Activated T-helper 1 cell treated with anti-CD3 and anti-CD28 coated beads, Interleukin-12 subunit alpha, Interleukin-12 subunit beta, Interleukin-2, Interleukin-4 antibody, amounts not matched to agents 30 ng/mL and 10 ng/mL and 1 ng/mL, durations not matched to agents 14 hours and 24 hours and 36 hours (primary cell): ENCODE measurements at regions not wholly inside any gene's neighbourhood (a gene's known extent, or its start where the extent isn't known, plus 50 kb on each side); places are given as distances from the start of the nearest gene placed in this dataset.
"Not testable (repeated sequence)": the region's sequence is repeated elsewhere in the genome, so short reads cannot be mapped to it uniquely, and the experiment has no call there.

ENCODE experiments used
- DNase-seq: peaks from one replicate; pipeline ENCODE4 v3.0.0; 2021; ENCODE audit warnings: low spot score
- H3K27ac Mint-ChIP-seq: one replicate; pipeline ENCODE4 v1.8.0; 2021; ENCODE audit warnings: mild to moderate bottlenecking, mixed read lengths
- H3K27me3 Mint-ChIP-seq: one replicate; pipeline ENCODE4 v1.8.0; 2022; ENCODE audit warnings: mild to moderate bottlenecking, moderate library complexity, mixed read lengths; ENCODE audit not compliant: insufficient read depth
- H3K36me3 Mint-ChIP-seq: one replicate; pipeline ENCODE4 v1.8.0; 2021; ENCODE audit warnings: low read depth, mixed read lengths
- H3K4me1 Mint-ChIP-seq: one replicate; pipeline ENCODE4 v1.8.0; 2021; ENCODE audit warnings: low read depth, mixed read lengths
- H3K4me3 Mint-ChIP-seq: one replicate; pipeline ENCODE4 v1.8.0; 2021; ENCODE audit warnings: mild to moderate bottlenecking, moderate library complexity, mixed read lengths
- H3K9me3 Mint-ChIP-seq: one replicate; pipeline ENCODE4 v1.8.0; 2021; ENCODE audit warnings: mixed read lengths
- intact Hi-C: fragments of 100-400 bp; cut with micrococcal nuclease; formaldehyde crosslinking; loops from one replicate; pipeline ENCODE4 v1.15.1; 2024

DNA sequence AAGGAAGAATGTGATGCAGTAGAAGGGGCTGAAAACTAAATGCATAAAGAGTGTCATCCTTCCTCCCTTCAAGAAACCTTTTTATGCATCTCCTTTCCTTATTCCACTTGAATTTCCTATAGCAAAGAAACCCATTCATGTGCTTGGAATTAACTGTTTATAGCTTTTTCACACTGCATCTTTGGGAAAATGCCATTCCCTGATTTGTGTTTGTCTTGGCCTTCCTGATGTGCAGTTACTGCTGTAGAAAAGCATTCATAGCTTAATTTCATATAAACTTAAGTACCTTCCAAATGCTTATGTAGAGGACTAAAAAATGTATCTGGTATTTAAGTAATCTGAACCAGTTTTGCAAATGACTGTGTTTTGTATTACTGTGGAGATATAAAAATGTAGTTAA, 61.8 kb downstream of the SDR9C7 start:
- H3K4me1 Mint-ChIP-seq: no peaks in the 10 kb centered on the region
- no peaks in the 10 kb centered on the region for H3K36me3 Mint-ChIP-seq
- no peak for DNase-seq
- H3K27me3 Mint-ChIP-seq: no peaks in the 10 kb centered on the region
- H3K4me3 Mint-ChIP-seq: no peak overlapping the region
- intact Hi-C loops: no loop called here
- peaks cover 14% of the 10 kb centered on the region for H3K9me3 Mint-ChIP-seq
- H3K27ac Mint-ChIP-seq: no peak overlapping the region

DNA sequence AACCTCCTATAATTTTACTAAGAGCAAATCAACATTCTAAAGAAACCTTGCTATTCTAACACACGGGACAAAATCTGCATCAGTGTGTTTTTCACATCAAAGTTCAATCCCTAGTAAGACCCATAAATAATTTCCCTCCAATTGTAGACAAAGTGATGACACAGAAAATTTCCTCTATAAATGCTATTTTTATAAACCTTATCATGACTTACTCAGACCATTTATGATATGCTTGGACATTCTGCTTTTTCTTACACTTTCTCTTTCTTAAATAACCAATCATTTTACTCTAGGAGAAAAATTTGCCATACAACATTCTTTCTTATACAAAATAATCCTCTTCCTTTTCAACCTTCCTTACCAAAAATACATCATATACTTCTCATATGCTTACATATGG, 67.0 kb downstream of the SDR9C7 start:
- H3K9me3 Mint-ChIP-seq: peaks cover 52% of the 10 kb centered on the region
- no peak for DNase-seq
- no peaks in the 10 kb centered on the region for H3K27me3 Mint-ChIP-seq
- no peaks in the 10 kb centered on the region for H3K36me3 Mint-ChIP-seq
- H3K27ac Mint-ChIP-seq: no peak overlapping the region
- no peaks in the 10 kb centered on the region for H3K4me1 Mint-ChIP-seq
- intact Hi-C loops: no loop called here
- H3K4me3 Mint-ChIP-seq: no peak overlapping the region

DNA sequence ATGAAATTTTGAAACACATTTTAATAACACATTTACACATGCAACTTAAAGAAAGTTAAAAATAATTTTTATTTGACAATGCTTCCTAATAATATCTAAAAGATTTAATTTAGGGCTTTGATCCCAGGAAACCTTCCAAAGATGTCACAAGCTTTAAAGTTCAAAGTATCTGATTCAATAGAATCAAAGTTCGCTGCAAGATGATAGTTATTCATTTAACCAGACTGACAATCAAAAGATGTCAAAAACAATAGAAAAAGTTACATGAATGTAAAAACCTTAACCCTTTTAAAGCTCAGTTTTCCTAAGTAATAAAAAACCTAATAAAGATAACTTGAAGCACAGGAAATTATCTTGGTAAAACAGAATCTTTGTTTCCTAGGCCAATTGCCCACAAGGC, 67.7 kb downstream of the SDR9C7 start:
- H3K9me3 Mint-ChIP-seq: peaks cover 56% of the 10 kb centered on the region
- intact Hi-C loops: no loop called here
- no peak overlapping the region for H3K4me3 Mint-ChIP-seq
- no peaks in the 10 kb centered on the region for H3K36me3 Mint-ChIP-seq
- DNase-seq: no peak
- no peaks in the 10 kb centered on the region for H3K4me1 Mint-ChIP-seq
- no peak overlapping the region for H3K27ac Mint-ChIP-seq
- no peaks in the 10 kb centered on the region for H3K27me3 Mint-ChIP-seq

DNA sequence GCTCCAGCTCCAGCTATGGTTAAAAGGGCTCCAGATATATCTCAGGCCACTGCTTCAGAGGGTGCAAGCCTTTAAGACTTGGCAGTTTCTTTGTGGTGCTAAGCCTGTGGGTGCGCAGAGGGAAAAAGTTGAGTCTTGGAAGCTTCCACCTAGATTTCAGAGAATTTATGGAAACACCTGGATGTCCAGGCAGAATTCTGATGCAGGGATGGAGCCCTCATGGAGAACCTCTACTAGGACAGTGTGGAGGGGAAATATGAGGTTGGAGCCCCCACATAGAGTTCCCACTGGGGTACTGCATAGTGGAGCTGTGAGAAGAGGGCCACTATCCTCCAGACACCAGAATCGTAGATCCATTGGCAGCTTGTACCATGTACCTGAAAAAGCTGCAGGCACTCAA, 69.9 kb downstream of the SDR9C7 start:
- H3K4me1 Mint-ChIP-seq: no peaks in the 10 kb centered on the region
- no peaks in the 10 kb centered on the region for H3K36me3 Mint-ChIP-seq
- H3K9me3 Mint-ChIP-seq: peaks cover 58% of the 10 kb centered on the region
- no peak overlapping the region for H3K27ac Mint-ChIP-seq
- H3K4me3 Mint-ChIP-seq: no peak overlapping the region
- no peak for DNase-seq
- intact Hi-C loops: no loop called here
- no peaks in the 10 kb centered on the region for H3K27me3 Mint-ChIP-seq

DNA sequence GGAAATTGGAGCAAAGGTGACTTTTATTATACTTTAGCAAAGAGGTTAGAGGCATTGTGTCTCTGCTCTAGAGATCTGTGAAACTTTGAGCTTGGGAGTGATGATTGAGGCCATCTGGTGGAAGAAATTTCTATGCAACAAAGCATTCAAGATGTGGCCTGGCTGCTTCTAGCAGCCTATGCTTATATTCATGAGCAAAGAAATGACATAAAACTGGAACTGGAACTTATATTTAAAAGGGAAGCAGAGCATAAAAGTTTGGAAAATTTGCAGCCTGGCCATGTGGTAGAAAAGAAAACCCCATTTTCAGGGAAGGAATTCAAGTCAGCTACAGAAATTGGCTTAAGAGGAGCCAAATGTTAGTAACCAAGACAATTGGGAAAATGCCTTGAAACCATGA, 70.4 kb downstream of the SDR9C7 start:
- H3K27me3 Mint-ChIP-seq: no peaks in the 10 kb centered on the region
- DNase-seq: no peak
- no peak overlapping the region for H3K27ac Mint-ChIP-seq
- no peaks in the 10 kb centered on the region for H3K36me3 Mint-ChIP-seq
- H3K4me3 Mint-ChIP-seq: no peak overlapping the region
- no peaks in the 10 kb centered on the region for H3K4me1 Mint-ChIP-seq
- H3K9me3 Mint-ChIP-seq: peaks cover 56% of the 10 kb centered on the region
- intact Hi-C loops: no loop called here

DNA sequence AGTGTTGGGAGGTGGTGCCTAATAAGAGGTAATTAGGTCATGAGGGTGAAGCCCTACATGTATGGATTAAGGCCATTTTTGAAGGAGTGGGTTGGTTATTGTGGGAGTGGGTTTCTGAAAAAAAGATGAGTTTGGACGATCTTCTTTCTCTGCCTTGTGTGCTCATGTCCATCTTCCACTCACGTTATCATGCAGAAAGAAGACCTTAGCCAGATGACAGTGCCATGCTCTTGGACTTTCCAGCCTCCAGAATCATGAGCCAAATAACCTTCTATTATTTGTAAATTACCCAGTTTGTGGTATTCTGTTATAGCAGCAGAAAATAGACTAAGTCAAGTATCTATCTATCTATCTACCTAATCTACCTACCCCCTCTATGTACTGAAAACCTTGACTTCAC, 71.9 kb downstream of the SDR9C7 start:
- no peaks in the 10 kb centered on the region for H3K27me3 Mint-ChIP-seq
- H3K9me3 Mint-ChIP-seq: peaks cover 47% of the 10 kb centered on the region
- no peaks in the 10 kb centered on the region for H3K4me1 Mint-ChIP-seq
- H3K27ac Mint-ChIP-seq: no peak overlapping the region
- H3K4me3 Mint-ChIP-seq: no peak overlapping the region
- intact Hi-C loops: no loop called here
- DNase-seq: no peak
- no peaks in the 10 kb centered on the region for H3K36me3 Mint-ChIP-seq

DNA sequence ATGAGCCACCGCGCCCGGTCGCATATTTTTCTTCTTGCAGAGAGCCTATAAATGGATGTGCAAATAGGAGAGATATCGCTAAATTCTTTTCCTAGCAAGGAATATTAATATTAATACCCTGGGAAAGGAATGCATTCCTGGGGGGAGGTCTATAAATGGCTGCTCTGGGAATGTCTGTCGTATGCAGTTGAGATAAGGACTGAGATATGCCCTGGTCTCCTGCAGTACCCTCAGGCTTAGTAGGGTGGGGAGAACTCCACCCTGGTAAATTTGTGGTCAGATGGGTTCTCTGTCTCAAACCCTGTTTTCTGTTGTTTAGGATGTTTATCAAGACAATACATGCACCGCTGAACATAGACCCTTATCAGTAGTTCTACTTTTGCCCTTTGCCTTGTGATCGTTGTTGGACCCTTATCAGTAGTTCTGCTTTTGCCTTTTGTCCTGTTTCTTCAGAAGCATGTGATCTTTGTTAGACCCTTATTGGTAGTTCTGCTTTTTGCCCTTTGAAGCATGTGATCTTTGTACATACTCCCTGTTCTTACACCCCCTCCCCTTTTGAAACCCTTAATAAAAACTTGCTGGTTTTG, 80.7 kb downstream of the SDR9C7 start:
- Mint-ChIP-seq H3K27me3 (peaks cover 17% of the 10 kb centered on the region), H3K9me3 (peaks cover 11% of the 10 kb centered on the region)
- H3K27ac Mint-ChIP-seq, DNase-seq, H3K36me3 Mint-ChIP-seq, intact Hi-C loops, H3K4me1 Mint-ChIP-seq, H3K4me3 Mint-ChIP-seq: not testable (repeated sequence)

DNA sequence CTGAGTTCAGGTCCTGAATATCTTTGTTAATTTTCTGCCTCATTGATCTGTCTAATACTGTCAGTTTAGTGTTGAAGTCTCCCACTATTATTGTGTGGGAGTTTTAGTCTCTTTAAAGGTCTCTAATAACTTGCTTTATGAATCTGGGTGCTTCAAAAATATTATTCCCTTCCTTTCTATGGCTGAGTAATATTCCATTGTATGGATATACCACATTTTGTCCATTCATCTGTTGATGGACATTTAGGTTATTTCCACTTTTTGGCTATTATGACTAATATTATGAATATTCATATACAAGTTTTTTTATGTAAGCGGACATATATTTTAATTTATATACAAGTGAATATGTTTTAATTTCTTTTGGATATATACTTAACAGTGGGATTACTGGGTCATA, 82.7 kb downstream of the SDR9C7 start:
- no peaks in the 10 kb centered on the region for H3K4me1 Mint-ChIP-seq
- H3K4me3 Mint-ChIP-seq: no peak overlapping the region
- intact Hi-C loops: no loop called here
- H3K27me3 Mint-ChIP-seq: peaks cover 17% of the 10 kb centered on the region
- peaks cover 11% of the 10 kb centered on the region for H3K9me3 Mint-ChIP-seq
- no peak for DNase-seq
- no peaks in the 10 kb centered on the region for H3K36me3 Mint-ChIP-seq
- no peak overlapping the region for H3K27ac Mint-ChIP-seq

DNA sequence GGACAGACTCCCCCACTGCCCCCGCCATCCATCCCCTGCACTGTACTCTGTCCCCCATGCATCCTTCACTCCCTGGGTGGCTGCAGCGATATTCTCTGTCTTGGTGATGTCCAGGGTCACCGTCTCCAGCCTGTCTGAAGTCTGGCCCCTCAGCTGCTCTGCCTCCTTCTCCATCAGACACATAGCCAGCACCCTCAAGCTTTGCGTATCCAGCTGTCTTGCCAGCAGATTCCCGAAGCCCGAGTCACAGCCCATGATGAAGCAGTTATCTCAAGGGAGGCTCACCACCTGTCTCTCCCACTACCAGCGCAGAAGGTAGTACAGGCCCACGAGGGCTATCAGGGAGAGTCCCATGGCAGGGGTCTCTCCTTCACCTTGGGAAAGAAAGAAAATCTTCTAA, 77.8 kb downstream of the HSD17B6 start:
- Mint-ChIP-seq H3K4me1 (peaks cover 14% of the 10 kb centered on the region), H3K9me3 (peaks cover 6% of the 10 kb centered on the region), H3K27ac (no peak overlapping the region), H3K4me3 (no peak overlapping the region), H3K36me3 (no peaks in the 10 kb centered on the region), H3K27me3 (peaks cover 3% of the 10 kb centered on the region)
- DNase-seq: no peak
- intact Hi-C loops: loop anchor here (2.0 kb wide), 1 partner anchor 146 kb away; no protein-coding TSS in a partner anchor

DNA sequence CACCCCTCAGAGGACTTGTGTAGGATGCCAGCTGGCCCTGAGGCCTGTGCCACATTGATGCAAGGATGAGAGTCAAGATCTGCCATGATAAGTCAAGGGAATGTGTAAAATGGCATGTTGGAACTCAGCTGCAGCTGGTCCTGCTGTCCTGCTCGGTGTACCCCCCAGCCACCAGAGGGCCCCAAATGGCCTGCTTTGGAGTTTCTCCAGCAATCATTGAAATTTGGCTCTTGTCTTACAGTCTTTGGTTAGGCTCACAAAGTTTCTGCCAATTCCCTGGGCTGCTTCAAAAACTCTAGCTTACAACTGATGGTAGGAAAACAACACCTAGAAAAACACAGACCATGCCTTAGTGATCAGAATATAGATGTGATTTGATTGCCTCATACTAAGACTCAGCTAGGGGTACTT, 76.8 kb downstream of the HSD17B6 start:
- DNase-seq: peak; percentile 2
- H3K36me3 Mint-ChIP-seq: no peaks in the 10 kb centered on the region
- peaks cover 6% of the 10 kb centered on the region for H3K9me3 Mint-ChIP-seq
- peaks cover 2% of the 10 kb centered on the region for H3K27me3 Mint-ChIP-seq
- no peak overlapping the region for H3K4me3 Mint-ChIP-seq
- H3K27ac Mint-ChIP-seq: no peak overlapping the region
- H3K4me1 Mint-ChIP-seq: peaks cover 14% of the 10 kb centered on the region
- intact Hi-C loops: loop anchor here (2.0 to 5.0 kb wide), 2 partner anchors 83 to 147 kb away; no protein-coding TSS in a partner anchor

DNA sequence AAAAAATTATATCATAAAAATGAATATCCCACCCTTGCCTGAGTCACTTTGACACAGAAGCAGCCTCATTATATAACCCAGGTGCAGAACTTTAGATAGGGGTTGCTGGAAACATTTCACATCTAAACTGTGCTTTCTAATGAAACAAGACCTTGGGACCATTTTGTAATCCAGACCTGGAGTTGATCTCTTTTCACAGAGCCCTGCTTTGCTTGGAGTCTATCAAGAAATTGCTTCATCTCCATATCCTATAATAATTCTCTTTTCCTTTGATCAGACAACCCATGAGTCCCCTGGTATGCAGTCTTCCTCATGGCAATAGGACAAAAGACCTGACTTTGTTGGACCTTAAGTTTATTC, 76.3 kb downstream of the HSD17B6 start:
- intact Hi-C loops: loop anchor here (5.0 kb wide), 1 partner anchor 82 kb away; no protein-coding TSS in a partner anchor
- Mint-ChIP-seq H3K4me1 (peaks cover 14% of the 10 kb centered on the region), H3K27me3 (peaks cover 4% of the 10 kb centered on the region), H3K36me3 (no peaks in the 10 kb centered on the region), H3K9me3 (peaks cover 6% of the 10 kb centered on the region), H3K27ac (no peak overlapping the region), H3K4me3 (no peak overlapping the region)
- no peak for DNase-seq

DNA sequence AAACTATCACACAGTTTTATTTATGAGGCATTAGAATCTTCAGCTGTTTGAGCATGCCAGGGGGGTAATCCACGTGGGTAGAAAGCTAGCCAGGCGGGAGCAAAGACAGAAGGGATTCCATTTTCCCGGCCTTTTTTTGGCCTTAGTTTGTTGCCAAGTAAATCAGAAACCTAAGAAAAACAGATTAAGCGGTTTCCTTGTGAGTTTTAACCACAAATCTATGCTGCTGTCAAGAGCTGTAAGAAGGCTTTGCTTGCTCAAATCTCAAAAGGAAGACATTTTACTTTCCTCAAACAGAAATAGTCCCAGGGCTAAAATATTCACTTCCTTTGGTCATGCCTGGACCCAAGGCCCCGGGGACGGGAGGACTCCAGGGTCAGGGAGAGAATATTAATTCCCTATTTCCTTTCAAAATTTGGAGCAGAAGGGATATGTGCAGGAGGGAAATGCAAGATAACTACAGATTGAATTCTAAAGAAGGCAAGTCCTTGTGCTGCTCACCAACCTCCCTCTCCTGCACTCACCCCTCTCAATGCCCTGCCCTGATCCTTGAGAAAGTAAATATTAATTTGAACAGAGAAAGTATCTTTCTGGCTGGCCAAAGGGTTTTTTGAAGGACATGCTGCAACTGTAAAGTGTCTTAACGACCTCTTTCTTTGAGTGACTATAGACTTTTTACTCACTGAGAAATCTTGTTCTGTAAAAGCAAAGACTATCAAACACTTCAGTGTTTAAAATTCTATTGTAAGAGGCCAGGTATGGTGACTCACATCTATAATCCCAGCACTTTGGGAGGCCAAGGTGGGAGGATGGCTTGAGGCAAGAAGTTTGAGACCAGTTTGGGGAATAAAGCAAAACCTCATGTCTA, 75.7 kb downstream of the HSD17B6 start:
- Mint-ChIP-seq H3K4me3 (no peak overlapping the region), H3K4me1 (peaks cover 14% of the 10 kb centered on the region), H3K9me3 (peaks cover 6% of the 10 kb centered on the region), H3K27ac (no peak overlapping the region), H3K27me3 (peaks cover 7% of the 10 kb centered on the region), H3K36me3 (no peaks in the 10 kb centered on the region)
- no peak for DNase-seq
- intact Hi-C loops: loop anchor here (5.0 kb wide), 1 partner anchor 82 kb away; no protein-coding TSS in a partner anchor
